Ascending aorta (tissue), 2 donors: ENCODE measurements at regions not wholly inside any gene's neighbourhood (a gene's known extent, or its start where the extent isn't known, plus 50 kb on each side); places are given as distances from the start of the nearest gene placed in this dataset.

ENCODE experiments used
- DNase-seq, 2 donors: peaks; one replicate each; pipeline ENCODE4 v3.0.0-alpha.2; 2019; ENCODE audit warnings: low spot score in 2 of 2
- H3K27ac ChIP-seq, 2 donors: fragments of 200-600 bp; sonication (generic); one replicate each; pipeline ENCODE4 v1.5.1; 2016 to 2017; ENCODE audit warnings: mild to moderate bottlenecking in 1 of 2
- H3K27me3 ChIP-seq: fragments of 200-600 bp; sonication (generic); one replicate; pipeline ENCODE4 v1.5.1; 2017
- H3K36me3 ChIP-seq, 2 donors: fragments of 200-600 bp; sonication (generic); one replicate each; pipeline ENCODE4 v1.5.1; 2016
- H3K4me1 ChIP-seq, 2 donors: fragments of 200-600 bp; sonication (generic); one replicate each; pipeline ENCODE4 v1.5.1; 2016 to 2017; ENCODE audit warnings: mild to moderate bottlenecking in 1 of 2
- H3K4me3 ChIP-seq, 2 donors: fragments of 200-600 bp; sonication (generic); one replicate each; pipeline ENCODE4 v1.5.1; 2016 to 2017; ENCODE audit warnings: mild to moderate bottlenecking in 1 of 2
- H3K9me3 ChIP-seq, 2 donors: fragments of 200-600 bp; sonication (generic); one replicate each; pipeline ENCODE4 v1.5.1; 2016
- CTCF ChIP-seq, 3 experiments: fragments of 200-600 bp in 2 of 3; fragments of 450-650 bp in 1 of 3; sonication (generic) in 2 of 3; IDR thresholded peaks; one replicate each; pipeline ENCODE4 v1.5.1; 2016 to 2019; ENCODE audit warnings: antibody characterized with exemption in 3 of 3, mild to moderate bottlenecking in 1 of 3, moderate library complexity in 1 of 3
- intact Hi-C: fragments of 100-400 bp; cut with DNase I; formaldehyde crosslinking; loops from one replicate; pipeline ENCODE4 v1.15.1; 2023

- no peak for TF ChIP-seq CTCF (IDR thresholded peaks at IDR 0.05)
- Histone ChIP-seq H3K27ac (no peak overlapping the region), H3K4me3 (no peak overlapping the region), H3K4me1 (no peaks in the 10 kb centered on the region), H3K36me3 (no peaks in the 10 kb centered on the region), H3K27me3 (no peaks in the 10 kb centered on the region), H3K9me3 (no peaks in the 10 kb centered on the region)
- no peak for DNase-seq
- intact Hi-C loops: no loop called here
Observed at GRCh38 chr12:59219148-59219547, 298.8 kb upstream of the LRIG3 start.

GRCh38 chr12:59196989-59197388, 276.7 kb upstream of the LRIG3 start:
- no peak for DNase-seq
- intact Hi-C loops: no loop called here
- Histone ChIP-seq H3K27me3 (no peaks in the 10 kb centered on the region), H3K27ac (no peak overlapping the region), H3K4me1 (no peaks in the 10 kb centered on the region), H3K4me3 (no peak overlapping the region), H3K9me3 (no peaks in the 10 kb centered on the region), H3K36me3 (no peaks in the 10 kb centered on the region)
- TF ChIP-seq CTCF (IDR thresholded peaks at IDR 0.05): no peak

- DNase-seq: no peak
- Histone ChIP-seq H3K9me3 (no peaks in the 10 kb centered on the region), H3K27me3 (no peaks in the 10 kb centered on the region), H3K4me3 (no peak overlapping the region), H3K4me1 (no peaks in the 10 kb centered on the region), H3K27ac (no peak overlapping the region), H3K36me3 (no peaks in the 10 kb centered on the region)
- intact Hi-C loops: no loop called here
- TF ChIP-seq CTCF (IDR thresholded peaks at IDR 0.05): no peak
Observed at GRCh38 chr12:59194794-59195193, 274.5 kb upstream of the LRIG3 start.

- no peak for TF ChIP-seq CTCF (IDR thresholded peaks at IDR 0.05)
- no peaks in the 10 kb centered on the region for H3K36me3 ChIP-seq
Observed at GRCh38 chr12:59193476-59194050, 273.3 kb upstream of the LRIG3 start.

GRCh38 chr12:59191372-59191771, 271.1 kb upstream of the LRIG3 start:
- Histone ChIP-seq H3K27me3 (no peaks in the 10 kb centered on the region), H3K4me1 (no peaks in the 10 kb centered on the region), H3K27ac (no peak overlapping the region), H3K4me3 (no peak overlapping the region), H3K9me3 (no peaks in the 10 kb centered on the region), H3K36me3 (no peaks in the 10 kb centered on the region)
- no peak for DNase-seq
- TF ChIP-seq CTCF (IDR thresholded peaks at IDR 0.05): no peak
- intact Hi-C loops: no loop called here

More at GRCh38 chr12:59193476-59194050, 273.3 kb upstream of the LRIG3 start:
- Histone ChIP-seq H3K27me3 (no peaks in the 10 kb centered on the region), H3K9me3 (no peaks in the 10 kb centered on the region), H3K4me3 (no peak overlapping the region), H3K27ac (no peak overlapping the region), H3K4me1 (no peaks in the 10 kb centered on the region)
- no peak for DNase-seq
- intact Hi-C loops: no loop called here

- no peak for TF ChIP-seq CTCF (IDR thresholded peaks at IDR 0.05)
- no peak overlapping the region for H3K27ac ChIP-seq
- no peaks in the 10 kb centered on the region for H3K36me3 ChIP-seq
- no peaks in the 10 kb centered on the region for H3K27me3 ChIP-seq
- DNase-seq: no peak
- H3K4me1 ChIP-seq: no peaks in the 10 kb centered on the region
- H3K9me3 ChIP-seq: no peaks in the 10 kb centered on the region
- intact Hi-C loops: no loop called here
- H3K4me3 ChIP-seq: no peak overlapping the region
Observed at GRCh38 chr12:59186451-59186850, 266.1 kb upstream of the LRIG3 start.
